PC-3 (cell line): ENCODE measurements at regions not wholly inside any gene's neighbourhood (a gene's known extent, or its start where the extent isn't known, plus 50 kb on each side); places are given as distances from the start of the nearest gene placed in this dataset.
"Not testable (repeated sequence)": the region's sequence is repeated elsewhere in the genome, so short reads cannot be mapped to it uniquely, and the experiment has no call there.

ENCODE experiments used
- ATAC-seq: fragments of 200-7000 bp; cut with Tn5 transposase; 2 replicates; pipeline ENCODE4 v1.9.1; 2020; ENCODE audit warnings: mild to moderate bottlenecking, moderate library complexity
- BruUV-seq: library from RNA; stranded (reverse); fragments of 400-500 nt; replicated peaks from 2 replicates; lab custom pipeline; 2021; lab: Mats Ljungman, UMichigan
- CTCF ChIA-PET: fragments of 300-600 bp; sonication (Branson Sonifier 250); formaldehyde crosslinking; loops from one replicate; lab custom pipeline; 2022; ENCODE audit warnings: antibody characterized with exemption; lab: Charles Lee
- POLR2A ChIA-PET: fragments of 300-600 bp; sonication (Branson Sonifier 250); formaldehyde crosslinking; loops from one replicate; lab custom pipeline; 2022; ENCODE audit warnings: antibody characterized with exemption; ENCODE audit not compliant: unreplicated experiment; lab: Charles Lee
- DNase-seq: peaks from one replicate; pipeline ENCODE4 v3.0.0-alpha.2; 2015
- H2AFZ ChIP-seq: fragments of 300-600 bp; sonication (generic); 2 replicates; pipeline ENCODE4 v1.6.0; 2016; ENCODE audit warnings: antibody characterized with exemption, low read length
- H3F3A ChIP-seq: fragments of 300-600 bp; sonication (generic); one replicate; pipeline ENCODE4 v1.6.0; 2017; ENCODE audit warnings: antibody characterized with exemption, low read length, control low read depth, mild to moderate bottlenecking; ENCODE audit not compliant: unreplicated experiment
- H3K27ac ChIP-seq: fragments of 300-600 bp; sonication (generic); 2 replicates; pipeline ENCODE4 v1.5.1; 2016; ENCODE audit warnings: mild to moderate bottlenecking, low read length
- H3K27me3 ChIP-seq: fragments of 300-600 bp; sonication (generic); 2 replicates; pipeline ENCODE4 v1.6.1; 2016; ENCODE audit warnings: low read length, mixed read lengths
- H3K36me3 ChIP-seq: fragments of 300-600 bp; sonication (generic); 2 replicates; pipeline ENCODE4 v1.6.1; 2016; ENCODE audit warnings: low read depth, mixed run types, low read length, mixed read lengths
- H3K4me1 ChIP-seq: fragments of 300-600 bp; sonication (generic); 2 replicates; pipeline ENCODE4 v1.5.1; 2016; ENCODE audit warnings: low read length; ENCODE audit not compliant: insufficient read depth
- H3K4me2 ChIP-seq: fragments of 300-600 bp; sonication (generic); 2 replicates; pipeline ENCODE4 v1.6.0; 2016; ENCODE audit warnings: low read length
- H3K4me3 ChIP-seq: fragments of 300-600 bp; sonication (generic); 2 replicates; pipeline ENCODE4 v1.5.1; 2016; ENCODE audit warnings: mild to moderate bottlenecking, low read length, mixed read lengths
- H3K79me2 ChIP-seq: fragments of 300-600 bp; sonication (generic); 2 replicates; pipeline ENCODE4 v1.6.1; 2017; ENCODE audit warnings: low read length, mixed read lengths
- H3K9ac ChIP-seq: fragments of 300-600 bp; sonication (generic); 2 replicates; pipeline ENCODE4 v1.6.0; 2016; ENCODE audit warnings: mild to moderate bottlenecking, low read length
- H3K9me2 ChIP-seq: fragments of 300-600 bp; sonication (generic); replicated peaks from 2 replicates; pipeline ENCODE4 v1.6.1; 2016; ENCODE audit warnings: mixed run types, low read length, mixed read lengths
- H3K9me3 ChIP-seq: fragments of 300-600 bp; sonication (generic); 2 replicates; pipeline ENCODE4 v1.6.1; 2016; ENCODE audit warnings: low read length, mixed read lengths
- H4K20me1 ChIP-seq: fragments of 300-600 bp; sonication (generic); 2 replicates; pipeline ENCODE4 v1.6.1; 2016; ENCODE audit warnings: low read length, mixed read lengths
- EZH2 ChIP-seq: fragments of 300-600 bp; sonication (generic); IDR thresholded peaks from one replicate; pipeline ENCODE4 v1.6.1; 2017; ENCODE audit warnings: antibody characterized with exemption, mild to moderate bottlenecking, low read length; ENCODE audit not compliant: unreplicated experiment
- EZH2phosphoT487 ChIP-seq: fragments of 300-600 bp; sonication (generic); IDR thresholded peaks from 2 replicates; pipeline ENCODE4 v1.6.1; 2018; ENCODE audit warnings: mild to moderate bottlenecking, antibody characterized with exemption, low read length, borderline replicate concordance
- intact Hi-C: fragments of 100-400 bp; cut with micrococcal nuclease; formaldehyde crosslinking; loops from 2 replicates; pipeline ENCODE4 v1.9.0; 2023
- TF ChIP-seq, protein P1 (sequence below): fragments of 300-600 bp; sonication (generic); conservative IDR thresholded peaks from 2 replicates; pipeline ENCODE4 v1.5.1; 2017; ENCODE audit warnings: antibody characterized with exemption, low read depth, mild to moderate bottlenecking, low read length

DNA sequence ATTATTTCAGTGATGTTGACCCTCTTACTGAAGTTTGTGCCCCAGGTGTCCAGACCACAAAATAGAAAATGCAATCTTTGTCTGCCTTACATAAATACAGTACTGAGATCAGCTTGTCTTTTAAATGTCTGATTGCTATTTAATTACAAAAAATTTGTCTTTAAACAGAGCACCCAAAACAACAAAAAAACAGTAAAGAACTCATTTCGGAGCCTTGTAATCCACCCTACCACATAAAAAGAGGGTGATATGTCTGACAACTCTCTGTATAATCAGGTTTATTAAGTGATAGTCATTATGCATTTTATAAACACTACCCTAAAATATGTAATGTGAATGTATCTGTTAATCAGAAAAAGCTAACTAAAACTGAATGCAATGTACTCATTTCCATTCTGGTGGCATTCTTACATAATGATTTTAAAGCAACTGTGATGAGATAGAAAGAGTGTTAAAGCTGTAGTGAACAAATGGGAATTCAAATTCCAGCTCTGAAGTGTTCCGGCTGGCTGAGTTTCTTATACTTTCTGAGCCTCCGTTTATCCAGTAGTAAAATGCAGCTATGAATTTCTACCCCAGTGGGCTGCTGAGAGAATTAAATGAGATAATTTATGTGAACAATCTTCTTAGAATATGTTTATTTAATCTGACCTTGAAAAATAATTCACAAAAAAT is 486.6 kb downstream of the USP25 start:
- H3K27me3 ChIP-seq, result peaks cover 20% of the 10 kb centered on the region; the same call in 1 of the 2 replicates
- H2AFZ ChIP-seq, result no peak overlapping the region
- no peak for TF ChIP-seq EZH2
- no peaks in the 10 kb centered on the region for H3K9me2 ChIP-seq
- no peak for ATAC-seq
- no peak overlapping the region for H3K27ac ChIP-seq
- H3K36me3 ChIP-seq, result no peaks in the 10 kb centered on the region
- H3K79me2 ChIP-seq, result no peaks in the 10 kb centered on the region
- no peaks in the 10 kb centered on the region for H4K20me1 ChIP-seq
- DNase-seq, result no peak
- no peak overlapping the region for H3K4me2 ChIP-seq
- H3K4me3 ChIP-seq, result no peak overlapping the region
- intact Hi-C loops, result no loop called here
- no peaks in the 10 kb centered on the region for H3K9me3 ChIP-seq
- no peak overlapping the region for H3K9ac ChIP-seq
- ChIA-PET POLR2A (interaction anchor here (0.8 kb wide), 1 partner anchor 131 kb away, joined by 4 read pairs; no protein-coding TSS in a partner anchor), CTCF (no interaction called here)
- H3F3A ChIP-seq, result no peaks in the 10 kb centered on the region
- no TSS peak for BruUV-seq
- no peaks in the 10 kb centered on the region for H3K4me1 ChIP-seq

GRCh38 chr21:16218682-16219343 is 489.0 kb downstream of the USP25 start:
- H3F3A ChIP-seq, result no peaks in the 10 kb centered on the region
- no peak overlapping the region for H3K9ac ChIP-seq
- no peaks in the 10 kb centered on the region for H3K4me1 ChIP-seq
- no TSS peak for BruUV-seq
- CTCF ChIA-PET, result no interaction called here
- H3K27ac ChIP-seq, result no peak overlapping the region
- H3K36me3 ChIP-seq, result no peaks in the 10 kb centered on the region
- intact Hi-C loops, result no loop called here
- H4K20me1 ChIP-seq, result no peaks in the 10 kb centered on the region
- no peaks in the 10 kb centered on the region for H3K9me2 ChIP-seq
- POLR2A ChIA-PET, result no interaction called here
- H2AFZ ChIP-seq, result no peak overlapping the region
- no peaks in the 10 kb centered on the region for H3K79me2 ChIP-seq
- no peak overlapping the region for H3K4me2 ChIP-seq
- H3K27me3 ChIP-seq, result peaks cover 24% of the 10 kb centered on the region; the same call in 1 of the 2 replicates
- H3K4me3 ChIP-seq, result no peak overlapping the region
- TF ChIP-seq EZH2 (no peak), EZH2phosphoT487 (no peak)
- TF ChIP-seq, protein P1, sequence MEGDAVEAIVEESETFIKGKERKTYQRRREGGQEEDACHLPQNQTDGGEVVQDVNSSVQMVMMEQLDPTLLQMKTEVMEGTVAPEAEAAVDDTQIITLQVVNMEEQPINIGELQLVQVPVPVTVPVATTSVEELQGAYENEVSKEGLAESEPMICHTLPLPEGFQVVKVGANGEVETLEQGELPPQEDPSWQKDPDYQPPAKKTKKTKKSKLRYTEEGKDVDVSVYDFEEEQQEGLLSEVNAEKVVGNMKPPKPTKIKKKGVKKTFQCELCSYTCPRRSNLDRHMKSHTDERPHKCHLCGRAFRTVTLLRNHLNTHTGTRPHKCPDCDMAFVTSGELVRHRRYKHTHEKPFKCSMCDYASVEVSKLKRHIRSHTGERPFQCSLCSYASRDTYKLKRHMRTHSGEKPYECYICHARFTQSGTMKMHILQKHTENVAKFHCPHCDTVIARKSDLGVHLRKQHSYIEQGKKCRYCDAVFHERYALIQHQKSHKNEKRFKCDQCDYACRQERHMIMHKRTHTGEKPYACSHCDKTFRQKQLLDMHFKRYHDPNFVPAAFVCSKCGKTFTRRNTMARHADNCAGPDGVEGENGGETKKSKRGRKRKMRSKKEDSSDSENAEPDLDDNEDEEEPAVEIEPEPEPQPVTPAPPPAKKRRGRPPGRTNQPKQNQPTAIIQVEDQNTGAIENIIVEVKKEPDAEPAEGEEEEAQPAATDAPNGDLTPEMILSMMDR, result no peak
- no peak for DNase-seq
- H3K9me3 ChIP-seq, result no peaks in the 10 kb centered on the region
- ATAC-seq, result no peak

DNA sequence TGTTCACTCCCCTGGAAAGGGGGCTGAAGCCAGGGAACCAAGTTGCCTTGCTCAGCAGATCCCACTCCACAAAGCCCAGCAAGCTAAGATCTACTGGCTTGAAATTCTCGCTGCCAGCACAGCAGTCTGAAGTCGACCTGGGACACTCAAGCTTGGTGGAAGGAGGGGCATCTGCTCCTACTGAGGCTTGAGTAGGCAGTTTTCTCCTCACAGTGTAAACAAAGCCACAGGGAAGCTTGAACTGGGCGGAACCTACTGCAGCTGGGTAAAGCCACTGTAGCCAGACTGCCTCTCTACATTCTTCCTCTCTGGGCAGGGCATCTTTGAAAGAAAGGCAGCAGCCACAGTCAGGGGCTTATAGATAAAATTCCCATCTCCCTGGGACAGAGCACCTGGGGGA is 495.0 kb downstream of the USP25 start:
- H3K4me2 ChIP-seq, POLR2A ChIA-PET: not testable (repeated sequence)

More for the DNA sequence above, 495.0 kb downstream of the USP25 start:
- H2AFZ ChIP-seq, H3K4me3 ChIP-seq, H3F3A ChIP-seq, H3K9me2 ChIP-seq, DNase-seq, H4K20me1 ChIP-seq, H3K36me3 ChIP-seq, H3K9me3 ChIP-seq, H3K79me2 ChIP-seq, BruUV-seq, CTCF ChIA-PET, H3K27ac ChIP-seq, H3K4me1 ChIP-seq, H3K9ac ChIP-seq, ATAC-seq, intact Hi-C loops: not testable (repeated sequence)
- peaks cover 16% of the 10 kb centered on the region; the same call in 1 of the 2 replicates for H3K27me3 ChIP-seq
